GM23338 (cell line): ENCODE measurements at regions not wholly inside any gene's neighbourhood (a gene's known extent, or its start where the extent isn't known, plus 50 kb on each side); places are given as distances from the start of the nearest gene placed in this dataset.

Experiments
- ATAC-seq: fragments of 200-7000 bp; cut with Tn5 transposase; 3 replicates; pipeline ENCODE4 v1.9.1; 2020
- DNase-seq: peaks from one replicate; pipeline ENCODE4 v3.0.0-alpha.2; 2015; ENCODE audit warnings: low spot score
- H2AFZ ChIP-seq: fragments of 200-600 bp; sonication (generic); 2 replicates; pipeline ENCODE4 v1.8.0; 2016; ENCODE audit warnings: antibody characterized with exemption, mild to moderate bottlenecking, moderate library complexity
- H3F3A ChIP-seq: fragments of 200-600 bp; sonication (generic); replicated peaks from 2 replicates; pipeline ENCODE4 v1.8.0; 2017; ENCODE audit warnings: antibody characterized with exemption, mixed run types, low read depth
- H3K27ac ChIP-seq: fragments of 200-600 bp; sonication (generic); 2 replicates; pipeline ENCODE4 v1.6.1; 2016; ENCODE audit warnings: low read depth
- H3K27me3 ChIP-seq: fragments of 200-600 bp; sonication (generic); 2 replicates; pipeline ENCODE4 v1.8.0; 2016; ENCODE audit warnings: mild to moderate bottlenecking, mixed run types, moderate library complexity; ENCODE audit not compliant: insufficient read depth
- H3K36me3 ChIP-seq: fragments of 200-600 bp; sonication (generic); 2 replicates; pipeline ENCODE4 v1.8.0; 2016; ENCODE audit warnings: mild to moderate bottlenecking; ENCODE audit not compliant: insufficient read depth
- H3K4me1 ChIP-seq: fragments of 200-600 bp; sonication (generic); 2 replicates; pipeline ENCODE4 v1.8.0; 2016; ENCODE audit warnings: mild to moderate bottlenecking, moderate library complexity; ENCODE audit not compliant: insufficient read depth
- H3K4me2 ChIP-seq: fragments of 200-600 bp; sonication (generic); 2 replicates; pipeline ENCODE4 v1.7.1; 2017; ENCODE audit warnings: mixed run types
- H3K4me3 ChIP-seq: fragments of 200-600 bp; sonication (generic); 2 replicates; pipeline ENCODE4 v1.6.1; 2016; ENCODE audit warnings: mixed run types
- H3K79me2 ChIP-seq: fragments of 200-600 bp; sonication (generic); replicated peaks from 2 replicates; pipeline ENCODE4 v1.8.0; 2017; ENCODE audit warnings: mild to moderate bottlenecking; ENCODE audit not compliant: insufficient read depth
- H3K9me2 ChIP-seq: fragments of 200-600 bp; sonication (generic); 2 replicates; pipeline ENCODE4 v1.8.0; 2017; ENCODE audit not compliant: insufficient read depth
- H4K20me1 ChIP-seq: fragments of 200-600 bp; sonication (generic); replicated peaks from 2 replicates; pipeline ENCODE4 v1.8.0; 2017; ENCODE audit warnings: mild to moderate bottlenecking; ENCODE audit not compliant: insufficient read depth
- H3K27ac Mint-ChIP-seq: 2 replicates; pipeline ENCODE4 v1.8.0; 2020; ENCODE audit warnings: inconsistent platforms, mild to moderate bottlenecking, moderate library complexity, mixed read lengths
- H3K27me3 Mint-ChIP-seq: 3 replicates; pipeline ENCODE4 v1.8.0; 2022; ENCODE audit warnings: low read depth, mild to moderate bottlenecking, moderate library complexity, mixed read lengths, inconsistent platforms; ENCODE audit not compliant: insufficient read depth, poor library complexity
- H3K36me3 Mint-ChIP-seq: 3 replicates; pipeline ENCODE4 v1.8.0; 2021; ENCODE audit warnings: low read depth, mild to moderate bottlenecking, inconsistent platforms, moderate library complexity, mixed read lengths
- H3K4me1 Mint-ChIP-seq: 3 replicates; pipeline ENCODE4 v1.8.0; 2020; ENCODE audit warnings: mild to moderate bottlenecking, inconsistent platforms, mixed read lengths
- H3K4me3 Mint-ChIP-seq: 3 replicates; pipeline ENCODE4 v1.8.0; 2021; ENCODE audit warnings: moderate library complexity, mild to moderate bottlenecking, inconsistent platforms, mixed read lengths
- H3K9me3 Mint-ChIP-seq: 3 replicates; pipeline ENCODE4 v1.8.0; 2020; ENCODE audit warnings: moderate library complexity, mild to moderate bottlenecking, inconsistent platforms, mixed read lengths
- CREB1 ChIP-seq: fragments of 250-450 bp; sonication (Bioruptor Pico); IDR thresholded peaks from 2 replicates; pipeline ENCODE4 v1.5.0; 2020; ENCODE audit warnings: low read depth, mild to moderate bottlenecking, moderate library complexity
- CTCF ChIP-seq, 2 experiments: fragments of 200-600 bp in 1 of 2; sonication (generic) in 1 of 2; conservative IDR thresholded peaks; 2 replicates each; pipeline versions ENCODE4 v1.5.1 to v1.6.1; 2016 to 2017; ENCODE audit warnings: antibody characterized with exemption in 2 of 2, low read depth in 2 of 2, mild to moderate bottlenecking in 2 of 2, moderate library complexity in 1 of 2
- ETS1 ChIP-seq: IDR thresholded peaks from 2 replicates; pipeline ENCODE4 v1.6.1; 2016; ENCODE audit warnings: antibody characterized with exemption
- EZH2 ChIP-seq: fragments of 200-600 bp; sonication (generic); IDR thresholded peaks from one replicate; pipeline ENCODE4 v1.8.0; 2017; ENCODE audit warnings: antibody characterized with exemption, mild to moderate bottlenecking, low read depth; ENCODE audit not compliant: unreplicated experiment
- EZH2phosphoT487 ChIP-seq: fragments of 200-600 bp; sonication (generic); IDR thresholded peaks from one replicate; pipeline ENCODE4 v1.8.1; 2018; ENCODE audit warnings: antibody characterized with exemption; ENCODE audit not compliant: unreplicated experiment
- JUNB ChIP-seq: IDR thresholded peaks from one replicate; pipeline ENCODE4 v1.6.1; 2016; ENCODE audit warnings: antibody characterized with exemption; ENCODE audit not compliant: unreplicated experiment
- NANOG ChIP-seq: IDR thresholded peaks from 2 replicates; pipeline ENCODE4 v1.6.1; 2016; ENCODE audit warnings: antibody characterized with exemption, borderline replicate concordance
- POLR2AphosphoS5 ChIP-seq: IDR thresholded peaks from 2 replicates; pipeline ENCODE4 v1.6.1; 2016; ENCODE audit warnings: antibody characterized with exemption, low read depth
- REST ChIP-seq: IDR thresholded peaks from one replicate; pipeline ENCODE4 v1.6.1; 2018; ENCODE audit warnings: antibody characterized with exemption; ENCODE audit not compliant: unreplicated experiment
- STAT1 ChIP-seq: IDR thresholded peaks from one replicate; pipeline ENCODE4 v1.6.1; 2016; ENCODE audit warnings: antibody characterized with exemption; ENCODE audit not compliant: unreplicated experiment
- ZNF114 ChIP-seq: fragments of 250-450 bp; sonication (Bioruptor Pico); IDR thresholded peaks from 2 replicates; pipeline ENCODE4 v1.5.0; 2020; ENCODE audit warnings: mild to moderate bottlenecking, moderate library complexity
- ZNF331 ChIP-seq: fragments of 250-450 bp; sonication (Bioruptor Pico); IDR thresholded peaks from 2 replicates; pipeline ENCODE4 v1.5.0; 2020; ENCODE audit warnings: low read depth, mild to moderate bottlenecking, moderate library complexity
- ZNF462 ChIP-seq: fragments of 250-450 bp; sonication (Bioruptor Pico); IDR thresholded peaks from 2 replicates; pipeline ENCODE4 v1.5.0; 2020; ENCODE audit warnings: mild to moderate bottlenecking, moderate library complexity

- ATAC-seq = no peak
- no peak overlapping the region for H3K27ac ChIP-seq
Observed at GRCh38 chr11:38927993-38928392, 2330.0 kb upstream of the RAG2 start.

More at GRCh38 chr11:38927993-38928392, 2330.0 kb upstream of the RAG2 start:
- no peaks in the 10 kb centered on the region for H3K4me1 ChIP-seq
- Mint-ChIP-seq H3K4me3 (no peak overlapping the region), H3K27ac (no peak overlapping the region), H3K36me3 (peaks cover 17% of the 10 kb centered on the region; the same call in 2 of the 3 replicates), H3K27me3 (peaks cover 2% of the 10 kb centered on the region), H3K9me3 (peaks cover 20% of the 10 kb centered on the region), H3K4me1 (no peaks in the 10 kb centered on the region)
- no peak overlapping the region for H3K4me3 ChIP-seq
- H3K9me2 ChIP-seq = no peaks in the 10 kb centered on the region
- no peaks in the 10 kb centered on the region for H4K20me1 ChIP-seq
- H3K27me3 ChIP-seq = no peaks in the 10 kb centered on the region
- no peaks in the 10 kb centered on the region for H3K36me3 ChIP-seq
- H3F3A ChIP-seq = no peaks in the 10 kb centered on the region
- no peak overlapping the region for H2AFZ ChIP-seq
- TF ChIP-seq ETS1 (no peak), CREB1 (CRISPR knock-in tag) (no peak), STAT1 (no peak), ZNF462 (CRISPR knock-in tag) (no peak), POLR2AphosphoS5 (no peak), EZH2phosphoT487 (no peak), ZNF331 (CRISPR knock-in tag) (no peak), NANOG (no peak), REST (no peak), EZH2 (no peak), ZNF114 (CRISPR knock-in tag) (no peak), JUNB (no peak), CTCF (conservative IDR thresholded peaks at IDR 0.05; ENCODE audit: low read depth in 2 of 2) (no peak)
- no peaks in the 10 kb centered on the region for H3K79me2 ChIP-seq
- no peak overlapping the region for H3K4me2 ChIP-seq
- DNase-seq = no peak
